GM12891 (cell line): ENCODE measurements at regions not wholly inside any gene's neighbourhood (a gene's known extent, or its start where the extent isn't known, plus 50 kb on each side); places are given as distances from the start of the nearest gene placed in this dataset.

Experiments used
- DNase-seq: peaks from one replicate; pipeline ENCODE4 v3.0.0; 2011; ENCODE audit warnings: low spot score; ENCODE audit not compliant: insufficient read length
- FAIRE-seq: peaks from 2 replicates; lab custom pipeline; 2011; peaks lifted over from hg19 to GRCh38; lab: Jason Lieb, UNC
- PAX5 ChIP-seq: IDR thresholded peaks from 2 replicates; pipeline ENCODE4 v1.6.1; 2011; ENCODE audit warnings: low read length, moderate library complexity, mild to moderate bottlenecking; ENCODE audit not compliant: insufficient read depth, severe bottlenecking
- POLR2A ChIP-seq: IDR thresholded peaks from 2 replicates; pipeline ENCODE4 v1.6.1; 2011; ENCODE audit warnings: low read depth, low read length, control low read depth
- POLR2AphosphoS5 ChIP-seq: IDR thresholded peaks from 2 replicates; pipeline ENCODE4 v1.6.1; 2011; ENCODE audit warnings: low read depth, low read length, control low read depth
- POU2F2 ChIP-seq: IDR thresholded peaks from 2 replicates; pipeline ENCODE4 v1.6.1; 2011; ENCODE audit warnings: low read depth, mild to moderate bottlenecking, control low read depth, low read length, moderate library complexity
- SPI1 ChIP-seq: IDR thresholded peaks from 2 replicates; pipeline ENCODE4 v1.6.1; 2011; ENCODE audit warnings: low read depth, low read length, control low read depth
- TAF1 ChIP-seq: IDR thresholded peaks from 2 replicates; pipeline ENCODE4 v1.6.1; 2011; ENCODE audit warnings: low read depth, low read length, control low read depth

- TF ChIP-seq SPI1 (no peak), TAF1 (no peak), POLR2AphosphoS5 (no peak), POU2F2 (no peak), POLR2A (no peak), PAX5 (no peak)
- FAIRE-seq (no peak), DNase-seq (no peak)
Observed at GRCh38 chr3:127114337-127115070, 78.4 kb upstream of the PRR23E start.

- no peak for FAIRE-seq
- TF ChIP-seq POLR2A (no peak), SPI1 (no peak), TAF1 (no peak), PAX5 (no peak), POU2F2 (no peak), POLR2AphosphoS5 (no peak)
- no peak for DNase-seq
Observed at GRCh38 chr3:127115691-127116351, 77.1 kb upstream of the PRR23E start.

GRCh38 chr3:127118366-127118765 is 74.6 kb upstream of the PRR23E start:
- DNase-seq = no peak
- FAIRE-seq = no peak
- TF ChIP-seq POLR2AphosphoS5 (no peak), TAF1 (no peak), SPI1 (no peak), POU2F2 (no peak), POLR2A (no peak), PAX5 (no peak)

GRCh38 chr3:127119693-127120464 is 73.1 kb upstream of the PRR23E start:
- FAIRE-seq (no peak), DNase-seq (no peak)
- TF ChIP-seq TAF1 = no peak
- TF ChIP-seq PAX5 = no peak
- TF ChIP-seq SPI1 = no peak
- TF ChIP-seq POLR2A = no peak
- no peak for TF ChIP-seq POLR2AphosphoS5

- DNase-seq = no peak
- no peak for TF ChIP-seq PAX5
- TF ChIP-seq POLR2AphosphoS5 = no peak
- TF ChIP-seq POU2F2 = no peak
- no peak for TF ChIP-seq POLR2A
- TF ChIP-seq SPI1 = no peak
- no peak for TF ChIP-seq TAF1
- FAIRE-seq = no peak
Observed at GRCh38 chr3:127120851-127121647, 71.9 kb upstream of the PRR23E start.

GRCh38 chr3:127121885-127122284 is 71.0 kb upstream of the PRR23E start:
- no peak for TF ChIP-seq TAF1
- no peak for TF ChIP-seq SPI1
- TF ChIP-seq POLR2AphosphoS5 = no peak
- TF ChIP-seq POLR2A = no peak
- TF ChIP-seq POU2F2 = no peak
- TF ChIP-seq PAX5 = no peak
- FAIRE-seq (no peak), DNase-seq (no peak)

- DNase-seq = no peak
- TF ChIP-seq POU2F2 (no peak), SPI1 (no peak), POLR2A (no peak), TAF1 (no peak), PAX5 (no peak), POLR2AphosphoS5 (no peak)
- no peak for FAIRE-seq
Observed at GRCh38 chr3:127123533-127123932, 69.4 kb upstream of the PRR23E start.

- FAIRE-seq = no peak
Observed at GRCh38 chr3:127124120-127124519, 68.8 kb upstream of the PRR23E start.

More at GRCh38 chr3:127124120-127124519, 68.8 kb upstream of the PRR23E start:
- no peak for TF ChIP-seq POU2F2
- no peak for TF ChIP-seq POLR2A
- no peak for TF ChIP-seq TAF1
- TF ChIP-seq PAX5 = no peak
- DNase-seq = no peak
